ENCODE measurements at regions not wholly inside any gene's neighbourhood (a gene's known extent, or its start where the extent isn't known, plus 50 kb on each side); places are given as distances from the start of the nearest gene placed in this dataset.

DNA sequence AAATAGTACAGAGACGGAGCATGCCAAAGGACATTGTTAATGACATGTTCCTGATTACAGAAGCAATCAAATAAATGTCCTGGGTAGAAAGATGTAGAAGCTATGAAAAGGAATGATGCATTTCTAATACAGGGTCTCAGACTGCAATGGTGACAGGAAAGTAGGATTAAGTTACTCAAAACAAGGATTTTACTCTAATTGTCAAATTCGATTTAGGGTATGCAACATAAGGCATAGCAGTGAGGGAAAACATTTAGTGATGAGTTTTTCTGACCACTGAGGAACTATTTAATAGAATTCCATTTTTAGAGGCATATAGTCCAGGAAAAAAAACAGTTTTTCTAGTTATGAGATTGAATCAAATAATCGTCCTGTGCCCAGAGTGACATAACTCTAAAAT, 715.1 kb upstream of the ACO1 start:
- CTCF ChIA-PET = no interaction called here
- Histone ChIP-seq H3K36me3 (ENCODE audit: control insufficient read depth, insufficient read depth, low read length) (no peaks in the 10 kb centered on the region), H3K18ac (ENCODE audit: low read depth, low read length) (no peak overlapping the region), H2BK120ac (ENCODE audit: low read depth, low read length) (no peak overlapping the region), H2BK15ac (ENCODE audit: low read depth, low read length) (no peak overlapping the region), H3K27ac (ENCODE audit: insufficient read depth, low read length) (no peak overlapping the region), H3K56ac (ENCODE audit: extremely low read depth, insufficient read depth, low read length) (no peak overlapping the region), H2AK9ac (replicated peaks; ENCODE audit: low read depth, low read length, poor library complexity) (no peak overlapping the region), H3K27me3 (ENCODE audit: control insufficient read depth, insufficient read depth, low read length) (no peaks in the 10 kb centered on the region), H3K4me3 (ENCODE audit: insufficient read depth, low read depth, low read length) (no peak overlapping the region), H3K23ac (ENCODE audit: low read depth, low read length) (no peak overlapping the region), H3K9me3 (ENCODE audit: control insufficient read depth, insufficient read depth, low read length) (no peaks in the 10 kb centered on the region), H3K9me1 (ENCODE audit: insufficient read depth, low read length) (no peaks in the 10 kb centered on the region), H4K20me1 (ENCODE audit: insufficient read depth, low read length) (no peaks in the 10 kb centered on the region), H2AK5ac (ENCODE audit: low read depth, low read length) (no peak overlapping the region), H3K14ac (replicated peaks; ENCODE audit: low read depth, low read length) (no peak overlapping the region), H4K8ac (ENCODE audit: low read depth in 2 of 2, low read length in 2 of 2) (no peak overlapping the region), H2BK5ac (ENCODE audit: low read depth, low read length, poor library complexity, severe bottlenecking) (no peak overlapping the region), H3K4ac (ENCODE audit: low read depth, low read length) (no peak overlapping the region), H3K79me1 (ENCODE audit: low read depth in 1 of 2, low read length in 2 of 2) (no peaks in the 10 kb centered on the region), H2BK20ac (ENCODE audit: low read depth, low read length) (no peak overlapping the region), H3K4me2 (ENCODE audit: low read depth, low read length) (no peak overlapping the region), H4K91ac (ENCODE audit: insufficient read depth, low read depth, low read length) (no peak overlapping the region), H2AFZ (replicated peaks; ENCODE audit: low read length, poor library complexity) (no peak overlapping the region), H3K9ac (ENCODE audit: low read depth, low read length) (no peak overlapping the region), H4K5ac (ENCODE audit: low read depth, low read length) (no peak overlapping the region), H3K4me1 (ENCODE audit: control insufficient read depth, insufficient read depth, low read length) (no peaks in the 10 kb centered on the region)
- dilution Hi-C loops (cut with HindIII; ENCODE audit: low sequenced_read_pairs, unreplicated experiment) (no loop called here), in situ Hi-C loops (cut with MboI; ENCODE audit: low sequenced_read_pairs) (no loop called here), intact Hi-C loops (cut with micrococcal nuclease) (no loop called here)
- BruUV-seq (replicated peaks) = no TSS peak
- no peak for DNase-seq
- no peak for ATAC-seq (ENCODE audit: low read depth)
- POLR2A ChIA-PET (ENCODE audit: unreplicated experiment) = no interaction called here
- no peak for TF ChIP-seq FOS (IDR thresholded peaks at IDR 0.05; ENCODE audit: low read depth, low read length)
- TF ChIP-seq, protein P1, sequence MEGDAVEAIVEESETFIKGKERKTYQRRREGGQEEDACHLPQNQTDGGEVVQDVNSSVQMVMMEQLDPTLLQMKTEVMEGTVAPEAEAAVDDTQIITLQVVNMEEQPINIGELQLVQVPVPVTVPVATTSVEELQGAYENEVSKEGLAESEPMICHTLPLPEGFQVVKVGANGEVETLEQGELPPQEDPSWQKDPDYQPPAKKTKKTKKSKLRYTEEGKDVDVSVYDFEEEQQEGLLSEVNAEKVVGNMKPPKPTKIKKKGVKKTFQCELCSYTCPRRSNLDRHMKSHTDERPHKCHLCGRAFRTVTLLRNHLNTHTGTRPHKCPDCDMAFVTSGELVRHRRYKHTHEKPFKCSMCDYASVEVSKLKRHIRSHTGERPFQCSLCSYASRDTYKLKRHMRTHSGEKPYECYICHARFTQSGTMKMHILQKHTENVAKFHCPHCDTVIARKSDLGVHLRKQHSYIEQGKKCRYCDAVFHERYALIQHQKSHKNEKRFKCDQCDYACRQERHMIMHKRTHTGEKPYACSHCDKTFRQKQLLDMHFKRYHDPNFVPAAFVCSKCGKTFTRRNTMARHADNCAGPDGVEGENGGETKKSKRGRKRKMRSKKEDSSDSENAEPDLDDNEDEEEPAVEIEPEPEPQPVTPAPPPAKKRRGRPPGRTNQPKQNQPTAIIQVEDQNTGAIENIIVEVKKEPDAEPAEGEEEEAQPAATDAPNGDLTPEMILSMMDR (conservative IDR thresholded peaks at IDR 0.05; ENCODE audit: low read depth, low read length) = no peak
- TF ChIP-seq, protein P2, sequence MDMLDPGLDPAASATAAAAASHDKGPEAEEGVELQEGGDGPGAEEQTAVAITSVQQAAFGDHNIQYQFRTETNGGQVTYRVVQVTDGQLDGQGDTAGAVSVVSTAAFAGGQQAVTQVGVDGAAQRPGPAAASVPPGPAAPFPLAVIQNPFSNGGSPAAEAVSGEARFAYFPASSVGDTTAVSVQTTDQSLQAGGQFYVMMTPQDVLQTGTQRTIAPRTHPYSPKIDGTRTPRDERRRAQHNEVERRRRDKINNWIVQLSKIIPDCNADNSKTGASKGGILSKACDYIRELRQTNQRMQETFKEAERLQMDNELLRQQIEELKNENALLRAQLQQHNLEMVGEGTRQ (IDR thresholded peaks at IDR 0.05; ENCODE audit: low read depth, low read length) = no peak
- no CpG with 5 or more reads among the region's 3 CpGs for WGBS, 2 experiments (ENCODE audit: extremely low coverage in 2 of 2, insufficient read length in 1 of 2)
